H1 (cell line): ENCODE measurements at regions not wholly inside any gene's neighbourhood (a gene's known extent, or its start where the extent isn't known, plus 50 kb on each side); places are given as distances from the start of the nearest gene placed in this dataset.

Experiments used
- CTCF ChIA-PET: fragments of 300-600 bp; sonication (Branson Sonifier 250); formaldehyde crosslinking; loops from one replicate; lab custom pipeline; 2021; ENCODE audit not compliant: partially characterized antibody; lab: Charles Lee
- POLR2A ChIA-PET: fragments of 300-600 bp; sonication (Branson Sonifier 250); formaldehyde crosslinking; loops from one replicate; lab custom pipeline; 2021; ENCODE audit warnings: inconsistent platforms; ENCODE audit not compliant: partially characterized antibody; lab: Charles Lee
- DNase-seq, 2 experiments: peaks; one replicate each; pipeline versions ENCODE4 v3.0.0 to v3.0.0-alpha.2; 2010 to 2022; ENCODE audit warnings: low spot score in 2 of 2, low read depth in 1 of 2, mixed read lengths in 1 of 2
- FAIRE-seq: peaks from 2 replicates; lab custom pipeline; 2011; peaks lifted over from hg19 to GRCh38; lab: Jason Lieb, UNC
- H2AFZ ChIP-seq: 2 replicates; pipeline ENCODE4 v1.8.1; 2012; ENCODE audit warnings: low read length, inconsistent platforms
- H2AK5ac ChIP-seq: 2 replicates; pipeline ENCODE4 v1.6.1; 2013; ENCODE audit warnings: low read depth, low read length
- H2BK120ac ChIP-seq: replicated peaks from 2 replicates; pipeline ENCODE3; 2013; ENCODE audit warnings: low read depth, low read length, inconsistent platforms
- H2BK12ac ChIP-seq: 2 replicates; pipeline ENCODE4 v1.6.1; 2013; ENCODE audit warnings: low read depth, low read length
- H2BK15ac ChIP-seq: 2 replicates; pipeline ENCODE4 v1.6.1; 2013; ENCODE audit warnings: low read length
- H2BK20ac ChIP-seq: 2 replicates; pipeline ENCODE4 v1.6.1; 2013; ENCODE audit warnings: low read length
- H2BK5ac ChIP-seq: 2 replicates; pipeline ENCODE4 v1.6.1; 2013; ENCODE audit warnings: low read depth, low read length
- H3K14ac ChIP-seq: 2 replicates; pipeline ENCODE4 v1.6.1; 2013; ENCODE audit warnings: inconsistent platforms; ENCODE audit not compliant: insufficient read length
- H3K18ac ChIP-seq: 2 replicates; pipeline ENCODE4 v1.6.1; 2013; ENCODE audit warnings: low read length; ENCODE audit errors: extremely low read depth
- H3K23ac ChIP-seq: 2 replicates; pipeline ENCODE4 v1.6.1; 2013; ENCODE audit warnings: inconsistent platforms; ENCODE audit not compliant: insufficient read length
- H3K23me2 ChIP-seq: 2 replicates; pipeline ENCODE4 v1.6.1; 2013; ENCODE audit warnings: low read depth, low read length
- H3K27ac ChIP-seq: 2 replicates; pipeline ENCODE4 v1.6.1; 2011; ENCODE audit warnings: low read depth, low read length, inconsistent platforms
- H3K27me3 ChIP-seq, 4 experiments: replicated peaks in 1 of 4; 1 replicate in 1 of 4; 2 replicates in 3 of 4; pipeline versions ENCODE4 v1.6.1 to v1.8.1; 2011 to 2013; ENCODE audit warnings: low read length in 3 of 4, mild to moderate bottlenecking in 3 of 4, inconsistent platforms in 2 of 4, mixed read lengths in 2 of 4, moderate library complexity in 1 of 4; ENCODE audit not compliant: control insufficient read depth in 3 of 4, insufficient read depth in 3 of 4; ENCODE audit errors: extremely low read depth in 1 of 4
- H3K36me3 ChIP-seq, 4 experiments: 2 replicates each; pipeline versions ENCODE4 v1.6.1 to v1.8.1; 2011 to 2013; ENCODE audit warnings: mild to moderate bottlenecking in 4 of 4, low read length in 3 of 4, moderate library complexity in 2 of 4, control low read depth in 1 of 4, inconsistent platforms in 1 of 4; ENCODE audit not compliant: insufficient read depth in 4 of 4, control insufficient read depth in 2 of 4
- H3K4ac ChIP-seq: replicated peaks from 2 replicates; pipeline ENCODE3; 2013; ENCODE audit warnings: low read length, low read depth, mixed read lengths, inconsistent platforms; ENCODE audit not compliant: insufficient read length
- H3K4me1 ChIP-seq, 4 experiments: replicated peaks in 1 of 4; 1 replicate in 1 of 4; 2 replicates in 3 of 4; pipeline versions ENCODE4 v1.6.1 to v1.8.1; 2011 to 2013; ENCODE audit warnings: low read length in 3 of 4, inconsistent platforms in 2 of 4, mixed read lengths in 1 of 4; ENCODE audit not compliant: insufficient read depth in 4 of 4, control insufficient read depth in 3 of 4
- H3K4me2 ChIP-seq, 2 experiments: 2 replicates each; pipeline versions ENCODE4 v1.6.1 to v1.8.1; 2011 to 2013; ENCODE audit warnings: low read depth in 2 of 2, low read length in 2 of 2, control low read depth in 1 of 2, inconsistent platforms in 1 of 2, mild to moderate bottlenecking in 1 of 2; ENCODE audit not compliant: insufficient read depth in 1 of 2
- H3K4me3 ChIP-seq, 4 experiments: fragments of 200-600, 300-600 bp in 1 of 4; sonication (generic), shearing (Covaris generic), sonication (Bioruptor Twin) in 1 of 4; 2 replicates each; pipeline versions ENCODE4 v1.5.1 to v1.8.1; 2011 to 2016; ENCODE audit warnings: low read length in 4 of 4, low read depth in 3 of 4, control low read depth in 2 of 4, inconsistent platforms in 2 of 4, mild to moderate bottlenecking in 2 of 4, mixed read lengths in 1 of 4, moderate library complexity in 1 of 4; ENCODE audit not compliant: insufficient read depth in 2 of 4; ENCODE audit errors: extremely low read depth in 1 of 4
- H3K56ac ChIP-seq: replicated peaks from 2 replicates; pipeline ENCODE3; 2013; ENCODE audit warnings: low read depth, mild to moderate bottlenecking, mixed read lengths, low read length, inconsistent platforms; ENCODE audit not compliant: insufficient read length
- H3K79me1 ChIP-seq: 2 replicates; pipeline ENCODE4 v1.6.1; 2013; ENCODE audit warnings: low read depth, low read length, control low read depth
- H3K79me2 ChIP-seq, 2 experiments: 2 replicates each; pipeline versions ENCODE4 v1.6.1 to v1.8.1; 2012 to 2013; ENCODE audit warnings: low read length in 2 of 2, mild to moderate bottlenecking in 2 of 2, inconsistent platforms in 1 of 2; ENCODE audit not compliant: insufficient read depth in 2 of 2, control insufficient read depth in 1 of 2
- H3K9ac ChIP-seq, 4 experiments: replicated peaks in 1 of 4; 1 replicate in 1 of 4; 2 replicates in 3 of 4; pipeline versions ENCODE4 v1.6.1 to v1.8.1; 2011 to 2013; ENCODE audit warnings: low read depth in 3 of 4, low read length in 3 of 4, control low read depth in 2 of 4, mild to moderate bottlenecking in 2 of 4, moderate library complexity in 2 of 4, inconsistent platforms in 1 of 4; ENCODE audit errors: extremely low read depth in 1 of 4
- H3K9me3 ChIP-seq, 2 experiments: 2 replicates each; pipeline versions ENCODE4 v1.6.1 to v1.8.1; 2012 to 2013; ENCODE audit warnings: mild to moderate bottlenecking in 2 of 2, moderate library complexity in 2 of 2, control low read depth in 1 of 2, inconsistent platforms in 1 of 2, low read depth in 1 of 2, low read length in 1 of 2, mixed read lengths in 1 of 2; ENCODE audit not compliant: insufficient read depth in 2 of 2
- H4K20me1 ChIP-seq, 2 experiments: replicated peaks in 1 of 2; 2 replicates each; pipeline versions ENCODE3 to v1.8.1; 2011 to 2013; ENCODE audit warnings: inconsistent platforms in 2 of 2, low read length in 2 of 2, mild to moderate bottlenecking in 1 of 2; ENCODE audit not compliant: insufficient read depth in 2 of 2, control insufficient read depth in 1 of 2
- H4K5ac ChIP-seq: 2 replicates; pipeline ENCODE4 v1.6.1; 2013; ENCODE audit warnings: low read length, low read depth, mixed read lengths, inconsistent platforms; ENCODE audit not compliant: insufficient read length
- H4K8ac ChIP-seq: 2 replicates; pipeline ENCODE4 v1.8.0; 2013; ENCODE audit warnings: mild to moderate bottlenecking, moderate library complexity, low read length, inconsistent platforms; ENCODE audit not compliant: insufficient read depth; ENCODE audit errors: extremely low read depth
- H4K91ac ChIP-seq: replicated peaks from 2 replicates; pipeline ENCODE3; 2013; ENCODE audit warnings: low read length, mixed read lengths, inconsistent platforms; ENCODE audit not compliant: insufficient read length
- ASH2L ChIP-seq: fragments of 200-600, 300-600 bp; sonication (generic); IDR thresholded peaks from one replicate; pipeline ENCODE4 v1.7.1; 2017; ENCODE audit warnings: low read length
- BRCA1 ChIP-seq: IDR thresholded peaks from 2 replicates; pipeline ENCODE4 v1.6.1; 2012; ENCODE audit warnings: low read depth, low read length, improper control_type of control experiment
- CBX8 ChIP-seq: fragments of 300-800, 300-1000 bp; sonication (generic); IDR thresholded peaks from 2 replicates; pipeline ENCODE4 v1.7.1; 2016; ENCODE audit warnings: low read depth, low read length, borderline replicate concordance
- CHD1 ChIP-seq: IDR thresholded peaks from 2 replicates; pipeline ENCODE4 v1.6.1; 2012; ENCODE audit warnings: low read depth, low read length, improper control_type of control experiment
- CHD2 ChIP-seq: IDR thresholded peaks from 2 replicates; pipeline ENCODE4 v1.6.1; 2012; ENCODE audit warnings: low read length, improper control_type of control experiment
- EGR1 ChIP-seq: IDR thresholded peaks from 2 replicates; pipeline ENCODE4 v1.6.1; 2011; ENCODE audit warnings: low read depth, low read length, borderline replicate concordance
- HDAC6 ChIP-seq: IDR thresholded peaks from one replicate; pipeline ENCODE4 v1.7.1; 2012; ENCODE audit warnings: low read depth, mild to moderate bottlenecking, inconsistent platforms, low read length, moderate library complexity
- JUN ChIP-seq: IDR thresholded peaks from 2 replicates; pipeline ENCODE4 v1.6.1; 2011; ENCODE audit warnings: low read depth, mild to moderate bottlenecking, improper control_type of control experiment, low read length
- KDM1A ChIP-seq: fragments of 200-600, 300-600 bp; sonication (generic); IDR thresholded peaks from 2 replicates; pipeline ENCODE4 v1.7.1; 2016; ENCODE audit warnings: mild to moderate bottlenecking, low read length, borderline replicate concordance
- NANOG ChIP-seq: IDR thresholded peaks from 2 replicates; pipeline ENCODE4 v1.6.1; 2011; ENCODE audit warnings: low read length, low read depth, mild to moderate bottlenecking, inconsistent platforms; ENCODE audit not compliant: insufficient read depth, poor library complexity, severe bottlenecking
- POU5F1 ChIP-seq: IDR thresholded peaks from 2 replicates; pipeline ENCODE4 v1.6.1; 2011; ENCODE audit warnings: low read depth, mild to moderate bottlenecking, low read length, moderate library complexity
- RAD21 ChIP-seq, 2 experiments: IDR thresholded peaks in 1 of 2; conservative IDR thresholded peaks in 1 of 2; 2 replicates each; pipeline ENCODE4 v1.6.1; 2011; ENCODE audit warnings: low read depth in 2 of 2, low read length in 2 of 2, improper control_type of control experiment in 1 of 2, inconsistent platforms in 1 of 2, mild to moderate bottlenecking in 1 of 2, moderate library complexity in 1 of 2
- SIX5 ChIP-seq: IDR thresholded peaks from 2 replicates; pipeline ENCODE4 v1.6.1; 2011; ENCODE audit warnings: mild to moderate bottlenecking, low read depth, low read length
- SUZ12 ChIP-seq: fragments of 200-600 bp; sonication (generic); IDR thresholded peaks from 2 replicates; pipeline ENCODE4 v1.6.1; 2012; ENCODE audit warnings: mild to moderate bottlenecking, inconsistent platforms, low read length, moderate library complexity, mixed read lengths
- TBP ChIP-seq: IDR thresholded peaks from 2 replicates; pipeline ENCODE4 v1.6.1; 2011; ENCODE audit warnings: low read depth, low read length, improper control_type of control experiment
- TCF12 ChIP-seq: IDR thresholded peaks from 2 replicates; pipeline ENCODE4 v1.6.1; 2011; ENCODE audit warnings: low read depth, mild to moderate bottlenecking, low read length
- TEAD4 ChIP-seq: IDR thresholded peaks from 2 replicates; pipeline ENCODE4 v1.6.1; 2012; ENCODE audit warnings: low read depth, low read length, inconsistent platforms, mixed read lengths
- WGBS, 2 experiments: shearing (Covaris generic) in 1 of 2; methylation state at CpG; one replicate each; pipeline versions ENCODE4 v1.1.6 to v1.1.7; 2013 to 2015; ENCODE audit warnings: low lambda C conversion rate in 2 of 2, mixed read lengths in 2 of 2, inconsistent platforms in 1 of 2, low coverage in 1 of 2, missing lambda C conversion rate in 1 of 2; ENCODE audit not compliant: insufficient replicate concordance in 2 of 2, insufficient coverage in 1 of 2, insufficient read length in 1 of 2; ENCODE audit errors: extremely low coverage in 1 of 2, missing lambda C conversion rate in 1 of 2; 5-methylcytosine and 5-hydroxymethylcytosine counted together

DNA sequence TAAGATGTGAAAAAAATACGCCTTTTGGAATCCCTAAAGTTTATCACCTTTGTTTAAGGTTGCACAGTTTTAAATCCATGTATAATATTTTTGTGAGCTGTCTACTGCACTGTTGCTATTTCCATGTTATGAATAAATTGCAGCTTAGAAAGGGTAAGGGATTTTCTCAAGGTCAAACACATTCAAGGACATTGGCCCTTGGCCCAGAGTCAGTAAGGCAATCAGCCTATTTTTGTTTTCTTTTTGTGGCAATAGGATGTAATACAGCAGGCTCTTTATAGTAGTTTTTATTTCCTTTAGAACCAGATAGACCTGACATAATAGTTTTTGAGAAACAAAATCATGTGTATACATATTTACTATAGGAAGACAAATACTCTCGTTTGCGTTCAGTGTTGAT is 219.8 kb downstream of the ACTR3B start:
- peaks cover 0 to 5% (median 3%) of the 10 kb centered on the region in 4 experiments; a peak in 3 of 7 replicates for H3K4me1 ChIP-seq
- no peak overlapping the region for H4K5ac ChIP-seq
- no peak overlapping the region for H2BK12ac ChIP-seq
- H3K36me3 ChIP-seq = no peaks in the 10 kb centered on the region
- FAIRE-seq (no peak), DNase-seq (no peak)
- H3K79me2 ChIP-seq = no peaks in the 10 kb centered on the region
- no peak overlapping the region for H3K4me2 ChIP-seq
- no peak overlapping the region for H3K18ac ChIP-seq
- H3K9me3 ChIP-seq = no peaks in the 10 kb centered on the region
- no peak overlapping the region for H2AFZ ChIP-seq
- H3K27ac ChIP-seq = no peak overlapping the region
- 96% methylated on average over 3 of the region's 3 CpGs; no CpG with 5 or more reads in 1 of the 2 experiments for WGBS, 2 experiments
- no peak overlapping the region for H3K23ac ChIP-seq
- no peak overlapping the region for H3K56ac ChIP-seq
- H3K4ac ChIP-seq = no peak overlapping the region
- H4K91ac ChIP-seq = no peak overlapping the region
- H3K14ac ChIP-seq = no peak overlapping the region
- no peak overlapping the region for H2BK5ac ChIP-seq
- no peaks in the 10 kb centered on the region for H3K79me1 ChIP-seq
- H4K8ac ChIP-seq = no peak overlapping the region
- no peak overlapping the region for H2BK20ac ChIP-seq
- ChIA-PET CTCF (no interaction called here), POLR2A (no interaction called here)
- no peak overlapping the region for H3K4me3 ChIP-seq
- H2BK120ac ChIP-seq = no peak overlapping the region
- no peak overlapping the region for H3K9ac ChIP-seq
- no peaks in the 10 kb centered on the region for H3K23me2 ChIP-seq
- H2AK5ac ChIP-seq = no peak overlapping the region
- H4K20me1 ChIP-seq = no peaks in the 10 kb centered on the region
- no peaks in the 10 kb centered on the region for H3K27me3 ChIP-seq
- H2BK15ac ChIP-seq = no peak overlapping the region
- no peak for TF ChIP-seq NANOG
- no peak for TF ChIP-seq EGR1
- TF ChIP-seq BRCA1 = no peak
- no peak for TF ChIP-seq CBX8
- no peak for TF ChIP-seq JUN
- TF ChIP-seq SUZ12 = no peak
- TF ChIP-seq SIX5 = no peak
- no peak for TF ChIP-seq RAD21 (IDR thresholded peaks at IDR 0.05 in 1 of 2, conservative IDR thresholded peaks at IDR 0.05 in 1 of 2; ENCODE audit: low read depth in 2 of 2, low read length in 2 of 2)
- no peak for TF ChIP-seq CHD1
- no peak for TF ChIP-seq TBP
- no peak for TF ChIP-seq CHD2
- no peak for TF ChIP-seq KDM1A
- TF ChIP-seq ASH2L = no peak
- no peak for TF ChIP-seq TCF12
- TF ChIP-seq HDAC6 = no peak
- TF ChIP-seq POU5F1 = no peak
- no peak for TF ChIP-seq TEAD4
